AG09319 (cell line): ENCODE measurements at regions not wholly inside any gene's neighbourhood (a gene's known extent, or its start where the extent isn't known, plus 50 kb on each side); places are given as distances from the start of the nearest gene placed in this dataset.

ENCODE experiments used
- DNase-seq: peaks from one replicate; pipeline ENCODE4 v3.0.0-alpha.2; 2010; ENCODE audit warnings: low read depth; ENCODE audit errors: extremely low read depth
- TF ChIP-seq, protein P1 (sequence below): IDR thresholded peaks from 2 replicates; pipeline ENCODE4 v1.5.1; 2011; ENCODE audit warnings: low read depth, mild to moderate bottlenecking, inconsistent platforms, low read length, moderate library complexity

DNA sequence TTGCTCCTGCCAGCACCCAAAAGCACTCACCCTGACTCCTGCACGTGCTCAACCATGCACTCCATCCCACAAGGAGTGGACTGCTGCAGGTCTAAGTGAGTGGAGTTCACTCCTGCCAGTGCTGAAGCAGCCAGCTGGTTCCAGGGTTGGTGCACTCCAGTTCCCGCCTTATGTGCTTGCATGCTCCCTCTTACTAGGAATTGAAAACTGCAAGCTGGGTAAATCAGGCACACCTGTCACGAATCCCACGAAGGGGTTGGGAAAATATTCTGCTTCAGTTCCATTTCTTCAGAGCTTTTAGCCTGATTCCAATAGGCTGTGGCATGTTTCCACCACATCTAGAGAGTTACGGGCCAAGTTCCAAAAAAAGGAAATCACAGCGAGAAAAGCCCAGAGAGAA, 1365.5 kb upstream of the CHAC2 start:
- TF ChIP-seq, protein P1, sequence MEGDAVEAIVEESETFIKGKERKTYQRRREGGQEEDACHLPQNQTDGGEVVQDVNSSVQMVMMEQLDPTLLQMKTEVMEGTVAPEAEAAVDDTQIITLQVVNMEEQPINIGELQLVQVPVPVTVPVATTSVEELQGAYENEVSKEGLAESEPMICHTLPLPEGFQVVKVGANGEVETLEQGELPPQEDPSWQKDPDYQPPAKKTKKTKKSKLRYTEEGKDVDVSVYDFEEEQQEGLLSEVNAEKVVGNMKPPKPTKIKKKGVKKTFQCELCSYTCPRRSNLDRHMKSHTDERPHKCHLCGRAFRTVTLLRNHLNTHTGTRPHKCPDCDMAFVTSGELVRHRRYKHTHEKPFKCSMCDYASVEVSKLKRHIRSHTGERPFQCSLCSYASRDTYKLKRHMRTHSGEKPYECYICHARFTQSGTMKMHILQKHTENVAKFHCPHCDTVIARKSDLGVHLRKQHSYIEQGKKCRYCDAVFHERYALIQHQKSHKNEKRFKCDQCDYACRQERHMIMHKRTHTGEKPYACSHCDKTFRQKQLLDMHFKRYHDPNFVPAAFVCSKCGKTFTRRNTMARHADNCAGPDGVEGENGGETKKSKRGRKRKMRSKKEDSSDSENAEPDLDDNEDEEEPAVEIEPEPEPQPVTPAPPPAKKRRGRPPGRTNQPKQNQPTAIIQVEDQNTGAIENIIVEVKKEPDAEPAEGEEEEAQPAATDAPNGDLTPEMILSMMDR: no peak
- DNase-seq: no peak

DNA sequence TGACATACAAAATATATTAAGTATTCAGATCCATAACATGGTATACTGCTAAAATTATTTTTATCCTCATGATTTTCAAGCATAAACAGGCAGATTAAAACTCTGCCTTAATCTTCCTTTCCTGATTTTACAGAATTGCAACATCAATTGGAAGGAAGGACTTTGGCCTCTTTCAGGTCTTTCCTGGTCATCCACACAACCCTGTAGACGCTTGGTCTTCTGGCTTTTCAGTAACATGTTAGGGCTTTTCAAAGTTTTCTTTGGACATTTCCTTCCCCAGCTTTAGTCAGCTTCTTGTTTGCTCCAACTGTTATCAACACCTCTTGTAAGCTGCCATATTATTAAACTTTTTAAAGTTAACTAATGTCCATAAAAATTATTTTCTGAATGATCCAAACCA, 1364.9 kb upstream of the NRXN1 start:
- DNase-seq: no peak
- TF ChIP-seq, protein P1: no peak

DNA sequence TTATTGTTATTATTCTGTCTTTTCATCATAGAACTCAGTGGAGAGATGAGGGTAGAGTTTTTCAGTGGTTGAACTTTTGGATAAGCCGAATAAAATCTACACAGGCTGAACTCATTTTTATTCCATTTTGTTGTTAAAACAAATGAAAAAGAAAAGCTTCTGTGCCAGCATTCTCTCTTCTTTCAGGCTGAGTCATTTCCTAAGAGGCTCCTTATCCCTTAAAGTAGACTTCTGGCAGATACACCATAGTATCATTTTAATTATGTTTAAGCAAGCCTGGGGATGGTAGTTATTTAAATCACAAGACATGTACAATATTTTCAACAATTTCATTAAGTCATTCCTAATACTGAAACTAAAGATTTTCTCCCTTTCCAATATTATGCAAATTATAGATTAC, 1364.0 kb upstream of the NRXN1 start:
- no peak for DNase-seq

DNA sequence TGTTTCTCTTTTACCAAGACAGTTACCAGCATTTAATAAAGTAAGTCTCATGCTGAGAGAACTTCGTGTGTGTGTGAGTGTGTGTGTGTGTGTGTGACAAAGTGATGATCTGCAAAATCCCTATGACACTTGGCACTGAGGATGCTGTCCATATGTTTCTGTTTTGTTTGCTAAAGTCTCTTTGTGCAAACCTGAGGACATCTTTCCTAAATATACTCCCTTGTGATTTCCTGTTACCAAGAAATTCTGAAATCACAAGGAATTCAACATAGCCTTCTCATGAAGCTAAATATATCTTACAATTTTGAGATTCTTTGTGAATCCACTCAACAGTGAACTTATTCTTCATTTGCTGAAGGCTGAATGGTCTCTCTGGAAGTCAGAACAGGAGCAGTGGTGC, 1359.7 kb upstream of the NRXN1 start:
- DNase-seq: no peak
- TF ChIP-seq, protein P1: no peak

More for the DNA sequence above, 1364.0 kb upstream of the NRXN1 start:
- TF ChIP-seq, protein P1: no peak

DNA sequence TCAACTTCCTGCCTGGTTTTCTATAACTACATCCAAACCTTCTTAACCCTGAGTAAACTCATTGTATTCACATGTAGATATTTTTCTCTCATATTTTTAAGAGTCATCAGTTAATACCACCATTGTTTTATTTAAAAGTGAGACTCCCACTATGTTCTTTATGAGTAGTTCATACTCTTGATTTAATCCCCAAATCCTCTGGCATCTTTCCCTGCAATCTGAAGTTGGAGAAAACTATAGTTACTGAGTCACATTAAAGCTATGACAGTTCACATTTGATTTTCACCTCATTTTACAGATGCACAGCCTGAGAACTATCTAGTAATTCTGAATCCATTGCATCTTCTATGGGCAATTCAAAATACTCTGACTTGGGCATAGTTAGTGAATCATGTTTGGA, 1358.7 kb upstream of the NRXN1 start:
- no peak for DNase-seq
- TF ChIP-seq, protein P1: no peak

DNA sequence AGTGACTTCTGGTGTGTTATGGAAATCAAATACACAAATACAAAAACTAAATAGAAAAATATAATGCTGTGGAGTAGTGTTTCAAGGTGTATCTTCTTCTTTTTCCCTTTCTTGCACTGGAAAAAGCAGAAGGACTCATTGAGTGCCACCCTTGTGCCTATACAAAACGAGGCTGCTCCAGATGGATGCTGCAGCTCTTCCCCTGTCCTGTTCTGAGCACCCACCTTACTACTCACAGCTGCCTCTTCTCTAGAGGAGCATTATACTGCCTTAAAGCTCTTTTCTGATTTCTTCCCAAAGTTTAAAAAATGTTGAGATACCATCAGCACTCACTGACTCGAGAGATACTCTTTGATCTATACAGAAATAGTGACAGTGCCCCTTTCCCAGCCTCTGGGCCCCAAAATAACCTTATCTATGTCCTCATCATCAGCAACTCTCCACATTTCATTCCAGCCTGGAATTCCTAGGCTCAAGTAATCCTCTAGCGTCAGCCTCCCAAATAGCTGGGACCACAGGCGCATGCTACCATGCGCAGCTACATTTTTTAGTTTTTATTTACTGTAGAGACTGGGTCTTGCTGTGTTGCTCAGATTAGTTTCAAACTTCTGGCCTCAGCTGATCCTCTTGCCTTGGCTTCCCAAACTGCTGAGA, 1356.1 kb upstream of the NRXN1 start:
- no peak for DNase-seq
- TF ChIP-seq, protein P1: no peak

GRCh38 chr2:52386433-52387030, 1354.6 kb upstream of the NRXN1 start:
- DNase-seq: no peak
- TF ChIP-seq, protein P1: no peak
